Activated CD4-positive, alpha-beta T cell treated with anti-CD3 and anti-CD28 coated beads, Interleukin-2, amount 50 U/mL, for 4 hours (primary cell): ENCODE measurements at regions not wholly inside any gene's neighbourhood (a gene's known extent, or its start where the extent isn't known, plus 50 kb on each side); places are given as distances from the start of the nearest gene placed in this dataset.
"Not testable (repeated sequence)": the region's sequence is repeated elsewhere in the genome, so short reads cannot be mapped to it uniquely, and the experiment has no call there.

Experiments
- DNase-seq, 2 experiments: peaks; one replicate each; pipeline ENCODE4 v3.0.0-alpha.2; 2020

DNA sequence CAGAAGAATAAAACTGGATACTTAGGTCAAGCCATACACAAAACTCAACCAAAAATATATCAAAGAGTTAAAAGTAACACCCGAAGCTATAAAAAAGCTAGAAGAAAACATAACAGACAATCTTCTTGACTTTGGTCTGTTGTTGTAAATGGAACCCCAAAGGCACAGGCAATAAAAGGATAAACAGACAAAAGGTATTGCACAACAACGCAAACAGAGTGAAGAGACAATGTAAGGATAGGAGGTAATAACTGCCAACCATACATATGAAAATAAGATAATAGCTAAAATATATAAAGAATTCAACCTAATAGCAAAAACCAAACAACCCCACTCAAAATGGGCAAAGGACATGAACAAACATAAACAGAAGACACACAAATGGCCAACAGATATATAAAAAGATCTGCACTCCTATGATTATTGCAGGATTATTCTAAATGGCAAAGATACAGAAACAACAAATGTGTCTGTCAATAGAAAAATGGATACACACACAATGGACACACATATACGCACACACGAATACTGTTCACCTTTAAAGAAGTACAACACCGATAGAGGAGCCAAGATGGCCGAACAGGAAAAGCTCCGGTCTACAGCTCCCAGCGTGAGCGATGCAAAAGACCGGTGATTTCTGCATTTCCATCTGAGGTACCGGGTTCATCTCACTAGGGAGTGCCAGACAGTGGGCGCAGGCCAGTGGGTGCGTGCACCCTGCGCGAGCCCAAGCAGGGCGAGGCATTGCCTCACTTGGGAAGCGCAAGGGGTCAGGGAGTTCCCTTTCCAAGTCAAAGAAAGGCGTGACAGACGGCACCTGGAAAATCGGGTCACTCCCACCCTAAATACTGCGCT, 1137.1 kb downstream of the FSCB start:
- no peak for DNase-seq

DNA sequence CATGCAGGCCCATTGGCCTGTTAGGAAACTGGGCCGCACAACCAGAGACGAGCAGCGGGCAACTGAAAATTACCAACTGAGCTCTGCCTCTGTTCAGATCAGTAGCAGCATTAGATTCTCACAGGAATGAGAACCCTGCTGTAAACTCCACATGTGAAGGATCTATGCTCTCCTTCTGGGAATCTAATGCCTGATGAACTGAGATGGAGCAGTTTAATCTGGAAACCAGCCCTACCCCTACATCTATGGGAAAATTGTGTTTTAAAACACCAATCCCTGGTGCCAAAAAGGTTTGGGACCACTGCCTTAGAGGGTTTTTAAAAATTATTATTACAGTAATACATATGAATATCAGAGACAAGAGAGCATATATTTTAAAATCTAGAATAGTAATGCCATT, 1144.5 kb downstream of the FSCB start:
- no peak for DNase-seq

DNA sequence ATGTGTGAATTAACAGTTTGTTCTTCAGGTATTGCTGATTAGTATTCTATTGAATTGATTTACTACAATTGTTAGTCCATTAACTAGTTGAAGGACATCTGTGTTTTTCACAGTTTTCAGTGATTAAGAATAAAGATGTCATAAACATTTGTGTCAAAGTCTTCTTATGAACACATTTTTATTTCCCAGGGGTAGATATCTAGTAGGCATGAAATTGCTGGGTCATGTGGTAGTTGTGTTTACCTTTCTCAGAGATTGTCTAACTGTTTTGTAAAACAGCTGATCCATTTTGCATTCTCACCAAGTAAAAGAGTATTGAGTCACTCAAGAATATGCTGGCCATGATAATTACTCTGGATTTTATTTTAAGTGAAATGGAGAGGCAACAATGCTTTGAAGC, 1145.3 kb downstream of the FSCB start:
- DNase-seq, result no peak

GRCh38 chr14:43360239-43360638, 1146.8 kb downstream of the FSCB start:
- DNase-seq, result no peak

- no peak for DNase-seq
Measured at GRCh38 chr14:43359317-43359716, 1147.8 kb downstream of the FSCB start.

GRCh38 chr14:43356979-43357545, 1150.0 kb downstream of the FSCB start:
- DNase-seq, result no peak

- no peak for DNase-seq
Measured at GRCh38 chr14:43356382-43356781, 1150.7 kb downstream of the FSCB start.

DNA sequence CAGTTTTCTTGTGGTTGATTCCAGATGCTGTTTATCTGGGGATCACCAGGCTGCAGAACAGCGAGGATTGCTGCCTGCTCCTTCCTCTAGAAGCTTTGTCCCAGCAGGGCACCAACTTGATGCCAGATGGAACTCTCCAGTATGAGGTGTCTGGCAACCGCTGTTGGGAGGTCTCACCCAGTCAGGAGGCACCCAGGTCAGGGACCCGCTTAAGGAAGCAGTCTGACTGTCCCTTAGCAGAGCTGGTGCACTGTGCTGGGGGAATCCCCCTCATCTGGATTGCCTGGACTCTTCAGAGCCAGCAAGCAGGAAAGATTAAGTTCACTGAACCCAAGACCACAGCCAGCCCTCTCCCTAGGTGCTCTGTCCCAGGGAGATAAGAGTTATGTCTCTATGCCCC, 1165.2 kb downstream of the FSCB start:
- no peak for DNase-seq

GRCh38 chr14:43338713-43339112, 1168.4 kb downstream of the FSCB start:
- DNase-seq, result no peak

- DNase-seq, result no peak
Measured at GRCh38 chr14:43336351-43336750, 1170.7 kb downstream of the FSCB start.

DNA sequence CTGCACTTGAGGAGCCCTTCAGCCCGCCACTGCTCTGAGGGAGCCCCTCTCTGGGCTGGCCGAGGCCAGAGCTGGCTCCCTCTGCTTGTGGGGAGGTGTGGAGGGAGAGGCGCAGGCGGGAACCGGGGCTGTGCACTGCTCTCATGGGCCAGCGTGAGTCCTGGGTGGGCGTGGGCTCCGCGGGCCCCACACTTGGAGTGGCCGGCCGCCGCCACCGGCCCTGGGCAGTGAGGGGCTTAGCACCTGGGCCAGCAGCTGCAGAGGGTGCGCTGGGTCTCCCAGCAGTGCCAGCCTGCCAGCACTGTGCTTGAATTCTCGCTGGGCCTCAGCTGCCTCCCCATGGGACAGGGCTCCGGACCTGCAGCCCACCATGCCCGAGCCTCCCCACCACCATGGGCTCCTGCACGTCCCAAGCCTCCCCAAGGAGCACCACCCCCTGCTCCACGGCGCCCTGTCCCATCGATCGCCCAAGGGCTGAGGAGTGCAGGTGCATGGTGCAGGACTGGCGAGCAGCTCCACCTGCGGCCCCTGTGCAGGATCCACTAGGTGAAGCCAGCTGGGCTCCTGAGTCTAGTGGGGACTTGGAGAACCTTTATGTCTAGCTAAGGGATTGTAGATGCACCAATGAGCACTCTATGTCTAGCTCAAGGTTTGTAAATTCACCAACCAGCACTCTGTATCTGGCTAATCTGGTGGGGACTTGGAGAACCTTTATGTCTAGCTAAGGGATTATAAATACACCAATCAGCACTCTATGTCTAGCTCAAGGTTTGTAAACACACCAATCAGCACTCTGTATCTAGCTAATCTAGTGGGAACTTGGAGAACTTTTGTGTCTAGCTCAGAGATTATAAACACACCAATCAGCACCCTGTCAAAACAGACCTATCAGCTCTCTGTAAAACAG, 1180.3 kb downstream of the FSCB start:
- DNase-seq, result not testable (repeated sequence)

GRCh38 chr14:43316427-43316826, 1190.7 kb downstream of the FSCB start:
- DNase-seq, result no peak

- DNase-seq, result no peak
Measured at GRCh38 chr14:43313719-43314118, 1193.4 kb downstream of the FSCB start.

- DNase-seq, result no peak
Measured at GRCh38 chr14:43308421-43309110, 1198.5 kb downstream of the FSCB start.

GRCh38 chr14:43307836-43308235, 1199.2 kb downstream of the FSCB start:
- no peak for DNase-seq

- DNase-seq, result no peak
Measured at GRCh38 chr14:43306053-43306452, 1201.0 kb downstream of the FSCB start.

DNA sequence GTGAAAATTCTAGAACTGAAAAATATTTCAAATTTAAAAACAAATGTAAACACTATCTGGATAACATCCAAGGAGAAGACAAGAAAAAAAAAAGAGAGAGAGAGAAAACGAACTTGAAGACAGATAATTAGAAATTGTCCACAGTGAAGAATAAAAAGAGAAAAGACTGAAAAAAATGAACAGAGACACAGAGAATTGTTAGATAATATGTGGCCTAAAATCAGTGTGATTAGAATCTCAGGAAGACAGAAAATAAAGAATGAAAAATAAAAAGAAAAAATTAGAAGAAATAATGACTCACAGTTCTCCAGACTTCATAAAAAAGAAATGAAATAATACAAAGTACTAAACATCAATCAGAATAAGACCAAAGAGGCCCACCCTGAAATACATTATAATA, 1209.3 kb downstream of the FSCB start:
- no peak for DNase-seq

- not testable (repeated sequence) for DNase-seq
Measured at GRCh38 chr14:43296061-43296460, 1211.0 kb downstream of the FSCB start.

DNA sequence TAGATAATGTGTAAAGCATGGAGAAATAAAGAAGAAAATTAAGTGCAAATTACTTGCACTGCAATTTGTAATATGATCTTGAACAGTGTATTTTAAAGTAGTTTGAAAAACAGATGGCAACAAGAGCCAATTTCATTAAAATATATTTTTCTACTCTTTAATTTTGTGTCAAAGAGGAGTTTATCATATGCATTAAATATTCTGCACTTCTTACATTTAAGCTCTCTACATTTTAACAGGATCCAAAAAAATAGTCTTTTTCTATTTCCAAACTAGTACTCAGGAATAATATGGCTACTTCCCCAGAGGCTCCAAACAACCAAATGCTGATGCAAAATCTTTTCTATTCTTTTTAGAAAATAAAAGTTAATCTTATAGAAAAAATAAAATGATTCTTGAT, 1221.5 kb downstream of the FSCB start:
- DNase-seq, result no peak

GRCh38 chr14:43260056-43260455, 1247.0 kb downstream of the FSCB start:
- no peak for DNase-seq

DNA sequence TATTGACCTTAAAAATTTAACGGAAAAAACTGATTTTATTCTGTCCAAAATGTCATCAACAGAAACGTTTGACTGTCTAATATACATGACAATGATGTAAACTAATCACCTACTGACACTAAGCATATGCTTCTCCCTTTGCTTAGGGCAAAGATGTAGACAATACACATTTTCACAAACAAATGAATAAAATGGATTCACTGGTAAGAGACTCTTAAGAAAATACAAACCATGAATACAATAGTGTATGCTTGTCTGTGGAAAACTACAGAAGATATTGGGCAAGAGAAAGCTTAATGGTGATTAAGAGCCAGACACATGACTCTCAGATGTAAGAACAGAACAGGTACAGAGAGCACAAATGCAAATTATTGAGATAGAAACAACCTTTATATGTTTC, 1248.7 kb downstream of the FSCB start:
- DNase-seq, result no peak

DNA sequence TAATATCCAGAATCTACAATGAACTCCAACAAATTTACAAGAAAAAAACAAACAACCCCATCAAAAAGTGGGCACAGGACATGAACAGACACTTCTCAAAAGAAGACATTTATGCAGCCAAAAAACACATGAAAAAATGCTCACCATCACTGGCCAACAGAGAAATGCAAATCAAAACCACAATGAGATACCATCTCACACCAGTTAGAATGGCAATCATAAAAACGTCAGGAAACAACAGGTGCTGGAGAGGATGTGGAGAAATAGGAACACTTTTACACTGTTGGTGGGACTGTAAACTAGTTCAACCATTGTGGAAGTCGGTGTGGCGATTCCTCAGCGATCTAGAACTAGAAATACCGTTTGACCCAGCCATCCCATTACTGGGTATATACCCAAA, 1250.1 kb downstream of the FSCB start:
- DNase-seq, result not testable (repeated sequence)

DNA sequence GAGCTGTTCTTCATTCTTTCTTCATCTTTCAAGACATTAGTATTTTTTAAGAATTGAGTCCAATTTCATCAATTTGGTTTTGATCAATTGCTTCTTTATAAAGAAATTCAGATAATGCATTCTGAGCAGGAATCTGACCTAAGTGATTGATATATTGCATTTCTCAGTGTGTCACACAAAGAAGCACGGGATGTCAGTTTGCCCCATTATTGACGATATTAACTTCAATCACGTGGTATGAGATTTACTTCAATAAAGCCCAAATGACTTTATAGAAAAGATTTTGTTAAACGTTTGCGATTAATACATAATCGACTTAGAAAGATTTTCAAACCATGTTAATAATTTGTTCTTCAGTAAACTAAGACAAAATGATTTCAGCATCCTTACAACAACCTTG, 1254.2 kb downstream of the FSCB start:
- no peak for DNase-seq
